ENCODE measurements at regions not wholly inside any gene's neighbourhood (a gene's known extent, or its start where the extent isn't known, plus 50 kb on each side); places are given as distances from the start of the nearest gene placed in this dataset.
"Not testable (repeated sequence)": the region's sequence is repeated elsewhere in the genome, so short reads cannot be mapped to it uniquely, and the experiment has no call there.

DNA sequence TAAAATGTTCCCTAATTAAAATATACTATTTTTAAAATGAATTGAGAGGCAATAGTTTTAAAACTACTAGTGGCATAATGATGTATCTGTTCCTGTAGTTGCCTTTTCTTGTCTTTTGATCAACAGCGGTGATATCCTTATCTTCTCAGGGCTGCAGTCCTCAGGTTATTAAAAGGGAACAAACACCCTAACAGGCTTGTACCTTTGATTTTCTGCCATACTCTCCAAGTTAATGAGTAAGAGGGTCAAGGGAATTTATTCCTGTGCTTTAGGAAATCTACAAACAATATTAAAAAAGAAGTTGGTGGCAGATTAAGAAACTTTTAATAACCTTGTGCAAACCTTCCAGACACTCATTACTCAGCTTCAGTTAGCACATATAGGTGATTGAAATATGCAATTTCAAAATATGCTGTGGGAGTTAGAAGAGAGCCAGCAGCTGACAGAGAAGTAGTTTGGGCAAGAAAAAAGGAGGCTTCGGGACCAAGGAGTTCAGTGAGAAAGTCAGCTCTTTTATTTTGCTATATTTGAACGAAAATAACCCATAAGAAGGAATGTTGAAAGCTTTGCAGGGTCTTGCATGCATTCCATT is 81.0 kb upstream of the TLE4 start:
- no peaks in the 10 kb centered on the region for H3K4me1 Mint-ChIP-seq
- CTCF ChIA-PET: no interaction called here
- no peak overlapping the region for H3K27ac Mint-ChIP-seq
- H3K9me3 Mint-ChIP-seq: peaks cover 9% of the 10 kb centered on the region
- peaks cover 4% of the 10 kb centered on the region for H3K27me3 Mint-ChIP-seq
- H3K36me3 Mint-ChIP-seq: no peaks in the 10 kb centered on the region
- no peak overlapping the region for H3K4me3 Mint-ChIP-seq
- DNase-seq: no peak

DNA sequence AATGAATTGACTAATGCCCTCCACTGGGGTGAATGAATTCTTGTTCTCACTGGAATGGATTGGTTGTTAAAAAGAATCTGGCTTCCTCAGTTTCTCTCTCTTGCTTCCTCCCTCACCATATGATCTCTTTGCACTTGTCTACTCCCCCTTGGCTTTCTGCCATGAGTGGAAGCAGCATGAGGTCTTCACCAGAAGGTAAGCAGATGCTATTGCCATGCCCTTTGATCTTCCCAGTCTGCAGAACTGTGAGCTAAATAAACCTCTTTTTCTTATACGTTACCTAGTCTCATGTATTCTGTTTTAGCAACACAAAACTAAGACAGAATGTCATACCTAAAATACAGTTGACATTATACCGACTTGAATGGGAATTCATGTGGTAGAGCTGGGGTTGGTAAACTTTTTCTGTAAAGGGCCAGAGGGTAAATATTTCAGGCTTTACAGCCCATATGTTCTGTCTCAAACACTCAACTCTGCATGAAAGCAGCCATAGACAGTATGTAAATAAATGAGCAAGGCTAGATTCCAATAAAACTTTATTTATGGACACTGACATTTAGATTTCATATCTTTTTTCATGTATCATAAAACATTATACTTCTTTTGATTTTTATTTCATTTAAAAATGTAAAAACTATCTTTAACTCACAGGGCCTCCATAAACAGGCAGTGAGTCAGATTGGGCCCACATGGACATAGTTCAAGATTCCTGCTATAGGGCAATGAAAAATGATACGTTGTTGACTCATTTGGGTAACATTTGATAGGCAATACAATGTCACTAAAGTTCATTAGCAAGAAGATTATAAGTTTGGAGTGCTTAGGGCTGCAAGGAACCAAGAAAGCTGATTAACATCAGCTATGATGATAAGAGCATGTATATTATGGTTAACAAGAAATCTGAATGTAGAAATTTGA is 79.4 kb upstream of the TLE4 start:
- no peaks in the 10 kb centered on the region for H3K4me1 Mint-ChIP-seq
- H3K27ac Mint-ChIP-seq: no peak overlapping the region
- H3K27me3 Mint-ChIP-seq: no peaks in the 10 kb centered on the region
- DNase-seq: no peak
- peaks cover 9% of the 10 kb centered on the region for H3K9me3 Mint-ChIP-seq
- CTCF ChIA-PET: no interaction called here
- no peaks in the 10 kb centered on the region for H3K36me3 Mint-ChIP-seq
- H3K4me3 Mint-ChIP-seq: no peak overlapping the region

GRCh38 chr9:79500196-79500864 is 71.4 kb upstream of the TLE4 start:
- DNase-seq, H3K27me3 Mint-ChIP-seq, H3K27ac Mint-ChIP-seq, H3K36me3 Mint-ChIP-seq, CTCF ChIA-PET, H3K9me3 Mint-ChIP-seq, H3K4me1 Mint-ChIP-seq, H3K4me3 Mint-ChIP-seq: not testable (repeated sequence)

DNA sequence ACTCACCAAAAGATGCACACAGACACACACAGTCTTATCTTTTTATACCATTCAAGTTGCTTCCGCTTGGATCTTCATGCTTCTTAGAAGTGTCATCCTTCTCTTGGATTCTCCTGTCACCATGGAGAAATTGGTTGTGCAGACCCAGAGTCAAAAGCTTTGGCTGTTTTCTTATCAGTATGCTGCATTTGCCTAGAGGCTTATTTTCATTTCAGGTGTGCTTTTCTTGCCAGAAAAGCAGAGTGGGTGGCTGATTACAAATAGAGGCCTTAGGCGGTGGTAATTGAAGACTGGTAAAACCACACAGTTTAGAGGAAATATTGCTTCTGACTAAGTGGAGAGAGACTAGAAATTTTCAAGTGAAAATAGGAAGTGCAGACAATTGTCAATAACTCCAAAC is 70.2 kb upstream of the TLE4 start:
- H3K27me3 Mint-ChIP-seq: no peaks in the 10 kb centered on the region
- H3K4me1 Mint-ChIP-seq: no peaks in the 10 kb centered on the region
- no peak overlapping the region for H3K27ac Mint-ChIP-seq
- H3K36me3 Mint-ChIP-seq: no peaks in the 10 kb centered on the region
- CTCF ChIA-PET: interaction anchor here (1.0 kb wide), 1 partner anchor 19 kb away, joined by 3 read pairs; no protein-coding TSS in a partner anchor
- H3K9me3 Mint-ChIP-seq: no peaks in the 10 kb centered on the region
- no peak for DNase-seq
- no peak overlapping the region for H3K4me3 Mint-ChIP-seq

- CTCF ChIA-PET: no interaction called here
These were observed 64.0 kb upstream of the TLE4 start for GRCh38 chr9:79507801-79508200.

DNA sequence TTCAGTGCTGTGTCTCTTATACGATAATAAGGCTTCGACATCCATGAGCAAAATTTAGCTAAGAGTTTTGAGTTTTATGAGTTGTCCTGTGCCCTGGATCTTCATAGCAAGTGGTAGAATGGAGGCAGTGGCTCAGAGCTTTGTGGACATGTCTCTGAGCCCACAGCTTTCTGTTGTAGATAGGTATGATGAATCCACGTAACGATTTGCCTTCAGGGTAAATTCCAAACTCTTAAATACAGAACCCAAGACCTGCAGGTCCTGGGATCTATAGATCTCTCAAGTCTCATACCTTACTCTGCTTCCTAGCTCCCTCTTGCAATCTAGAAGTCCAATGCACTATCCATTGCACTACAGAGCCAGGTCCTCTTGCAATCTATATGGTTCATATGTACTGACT is 59.5 kb upstream of the TLE4 start:
- no peak for DNase-seq
- H3K4me3 Mint-ChIP-seq: no peak overlapping the region
- no peaks in the 10 kb centered on the region for H3K4me1 Mint-ChIP-seq
- H3K9me3 Mint-ChIP-seq: no peaks in the 10 kb centered on the region
- no peaks in the 10 kb centered on the region for H3K36me3 Mint-ChIP-seq
- CTCF ChIA-PET: no interaction called here
- peaks cover 4% of the 10 kb centered on the region for H3K27me3 Mint-ChIP-seq
- no peak overlapping the region for H3K27ac Mint-ChIP-seq

More at GRCh38 chr9:79507801-79508200, 64.0 kb upstream of the TLE4 start:
- Mint-ChIP-seq H3K4me1 (no peaks in the 10 kb centered on the region), H3K4me3 (no peak overlapping the region), H3K9me3 (no peaks in the 10 kb centered on the region), H3K36me3 (no peaks in the 10 kb centered on the region), H3K27me3 (no peaks in the 10 kb centered on the region), H3K27ac (no peak overlapping the region)
- no peak for DNase-seq

Data from activated naive CD4-positive, alpha-beta T cell treated with anti-CD3 and anti-CD28 coated beads, Interleukin-2, amount 10 ng/mL, durations not matched to agents 7 days and 5 days (primary cell).